ENCODE measurements at regions not wholly inside any gene's neighbourhood (a gene's known extent, or its start where the extent isn't known, plus 50 kb on each side); places are given as distances from the start of the nearest gene placed in this dataset.

DNA sequence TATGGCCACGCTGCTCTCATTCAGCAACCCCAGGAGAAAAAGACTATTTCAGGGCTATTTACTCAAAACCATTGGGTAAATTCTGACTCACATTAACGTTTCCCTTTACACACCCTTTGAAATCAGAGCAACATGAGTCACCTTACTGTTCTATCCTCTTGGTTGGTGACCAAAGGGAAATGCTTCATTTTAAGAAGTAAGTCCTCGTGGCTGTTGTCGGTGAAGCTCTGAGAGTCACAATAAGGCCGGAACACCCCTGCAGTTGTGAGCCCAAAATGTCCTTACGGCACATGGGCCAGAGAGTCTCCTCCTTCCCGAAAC is 56.3 kb upstream of the SPRY1 start:
- no peak for TF ChIP-seq EZH2phosphoT487 (IDR thresholded peaks at IDR 0.05; ENCODE audit: borderline replicate concordance, low read length)
- TF ChIP-seq, protein P1, sequence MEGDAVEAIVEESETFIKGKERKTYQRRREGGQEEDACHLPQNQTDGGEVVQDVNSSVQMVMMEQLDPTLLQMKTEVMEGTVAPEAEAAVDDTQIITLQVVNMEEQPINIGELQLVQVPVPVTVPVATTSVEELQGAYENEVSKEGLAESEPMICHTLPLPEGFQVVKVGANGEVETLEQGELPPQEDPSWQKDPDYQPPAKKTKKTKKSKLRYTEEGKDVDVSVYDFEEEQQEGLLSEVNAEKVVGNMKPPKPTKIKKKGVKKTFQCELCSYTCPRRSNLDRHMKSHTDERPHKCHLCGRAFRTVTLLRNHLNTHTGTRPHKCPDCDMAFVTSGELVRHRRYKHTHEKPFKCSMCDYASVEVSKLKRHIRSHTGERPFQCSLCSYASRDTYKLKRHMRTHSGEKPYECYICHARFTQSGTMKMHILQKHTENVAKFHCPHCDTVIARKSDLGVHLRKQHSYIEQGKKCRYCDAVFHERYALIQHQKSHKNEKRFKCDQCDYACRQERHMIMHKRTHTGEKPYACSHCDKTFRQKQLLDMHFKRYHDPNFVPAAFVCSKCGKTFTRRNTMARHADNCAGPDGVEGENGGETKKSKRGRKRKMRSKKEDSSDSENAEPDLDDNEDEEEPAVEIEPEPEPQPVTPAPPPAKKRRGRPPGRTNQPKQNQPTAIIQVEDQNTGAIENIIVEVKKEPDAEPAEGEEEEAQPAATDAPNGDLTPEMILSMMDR (conservative IDR thresholded peaks at IDR 0.05; ENCODE audit: low read depth, low read length) = no peak
